MCF 10A (cell line): ENCODE measurements at regions not wholly inside any gene's neighbourhood (a gene's known extent, or its start where the extent isn't known, plus 50 kb on each side); places are given as distances from the start of the nearest gene placed in this dataset.

ENCODE experiments used
- BruUV-seq: library from RNA; stranded (reverse); fragments of 400-500 nt; replicated peaks from 2 replicates; lab custom pipeline; 2021; lab: Mats Ljungman, UMichigan
- CTCF ChIA-PET: fragments of 300-600 bp; sonication (Branson Sonifier 250); formaldehyde crosslinking; extraction: SDS; loops from one replicate; lab custom pipeline; 2021; ENCODE audit warnings: antibody characterized with exemption, inconsistent platforms; lab: Yijun Ruan, JAX
- POLR2A ChIA-PET: fragments of 300-600, 350-650 bp; sonication (Branson Sonifier 250); formaldehyde crosslinking; extraction: SDS; loops from one replicate; lab custom pipeline; 2020; ENCODE audit warnings: antibody characterized with exemption, inconsistent platforms; lab: Yijun Ruan, JAX
- DNase-seq: peaks from one replicate; pipeline ENCODE4 v3.0.0-alpha.2; 2018; ENCODE audit not compliant: unreplicated experiment
- H3K27ac Mint-ChIP-seq: one replicate; pipeline ENCODE4 v1.8.0; 2022; ENCODE audit warnings: mild to moderate bottlenecking, low read depth, mixed read lengths; ENCODE audit not compliant: unreplicated experiment
- H3K27me3 Mint-ChIP-seq: one replicate; pipeline ENCODE4 v1.8.0; 2022; ENCODE audit warnings: mixed read lengths; ENCODE audit not compliant: insufficient read depth, unreplicated experiment
- H3K36me3 Mint-ChIP-seq: one replicate; pipeline ENCODE4 v1.8.0; 2022; ENCODE audit warnings: mild to moderate bottlenecking, moderate library complexity, mixed read lengths; ENCODE audit not compliant: insufficient read depth, unreplicated experiment
- H3K4me1 Mint-ChIP-seq: one replicate; pipeline ENCODE4 v1.8.0; 2022; ENCODE audit warnings: mixed read lengths; ENCODE audit not compliant: insufficient read depth, unreplicated experiment
- H3K4me3 Mint-ChIP-seq: one replicate; pipeline ENCODE4 v1.8.0; 2022; ENCODE audit warnings: mild to moderate bottlenecking, moderate library complexity, mixed read lengths; ENCODE audit not compliant: unreplicated experiment
- H3K9me3 Mint-ChIP-seq: one replicate; pipeline ENCODE4 v1.8.0; 2022; ENCODE audit warnings: mixed read lengths; ENCODE audit not compliant: unreplicated experiment
- CTCF ChIP-seq: fragments of 200-600 bp; IDR thresholded peaks from one replicate; pipeline ENCODE4 v1.8.0; 2022; ENCODE audit warnings: antibody characterized with exemption, mild to moderate bottlenecking; ENCODE audit not compliant: unreplicated experiment
- intact Hi-C: fragments of 100-400 bp; cut with micrococcal nuclease; formaldehyde crosslinking; loops from 2 replicates; pipeline ENCODE4 v1.14.1; 2022

- Mint-ChIP-seq H3K4me3 (no peak overlapping the region), H3K27me3 (no peaks in the 10 kb centered on the region), H3K27ac (no peak overlapping the region), H3K9me3 (no peaks in the 10 kb centered on the region), H3K36me3 (no peaks in the 10 kb centered on the region), H3K4me1 (no peaks in the 10 kb centered on the region)
- no peak for DNase-seq
- ChIA-PET POLR2A (interaction anchor here (0.5 to 1.3 kb wide), 2 partner anchors 17 to 1901 kb away, joined by 3 read pairs; no protein-coding TSS in a partner anchor), CTCF (interaction anchor here (1.0 kb wide), 1 partner anchor 88 kb away, joined by 3 read pairs; no protein-coding TSS in a partner anchor)
- no TSS peak for BruUV-seq
- TF ChIP-seq CTCF, result no peak
- intact Hi-C loops, result no loop called here
Observed at GRCh38 chr2:39608686-39609441, 56.9 kb upstream of the TMEM178A start.

GRCh38 chr2:39609917-39610316 lies 55.8 kb upstream of the TMEM178A start:
- Mint-ChIP-seq H3K27me3 (no peaks in the 10 kb centered on the region), H3K4me3 (no peak overlapping the region), H3K27ac (no peak overlapping the region), H3K4me1 (no peaks in the 10 kb centered on the region), H3K9me3 (no peaks in the 10 kb centered on the region), H3K36me3 (no peaks in the 10 kb centered on the region)
- intact Hi-C loops, result no loop called here
- DNase-seq, result no peak
- ChIA-PET POLR2A (interaction anchor here (1.3 kb wide), 1 partner anchor 18 kb away, joined by 3 read pairs; no protein-coding TSS in a partner anchor), CTCF (interaction anchor here (0.7 kb wide), 1 partner anchor 8 kb away, joined by 3 read pairs; no protein-coding TSS in a partner anchor)
- TF ChIP-seq CTCF, result no peak
- no TSS peak for BruUV-seq

GRCh38 chr2:39615675-39616074 lies 50.0 kb upstream of the TMEM178A start:
- no TSS peak for BruUV-seq
- peaks cover 15% of the 10 kb centered on the region for H3K27me3 Mint-ChIP-seq
- intact Hi-C loops, result no loop called here
- no peak overlapping the region for H3K27ac Mint-ChIP-seq
- DNase-seq, result no peak
- H3K36me3 Mint-ChIP-seq, result no peaks in the 10 kb centered on the region
- H3K9me3 Mint-ChIP-seq, result no peaks in the 10 kb centered on the region
- peaks cover 9% of the 10 kb centered on the region for H3K4me1 Mint-ChIP-seq
- no peak for TF ChIP-seq CTCF
- H3K4me3 Mint-ChIP-seq, result no peak overlapping the region
- CTCF ChIA-PET, result interaction anchor here (0.7 to 1.3 kb wide), 3 partner anchors 9 to 43 kb away, joined by 3 to 6 read pairs (median 3); no protein-coding TSS in a partner anchor
- POLR2A ChIA-PET, result no interaction called here
